Body of pancreas (tissue), 4 donors: ENCODE measurements at regions not wholly inside any gene's neighbourhood (a gene's known extent, or its start where the extent isn't known, plus 50 kb on each side); places are given as distances from the start of the nearest gene placed in this dataset.

Experiments used
- ATAC-seq: fragments of 150-250 bp; one replicate; pipeline ENCODE4 v1.9.1; 2016
- DNase-seq, 4 donors: peaks; one replicate each; pipeline ENCODE4 v3.0.0-alpha.2; 2019
- H3K27ac ChIP-seq, 4 donors: fragments of 200-600 bp; sonication (generic); 1 replicate in 3 of 4; 2 replicates in 1 of 4; pipeline versions ENCODE4 v1.5.1 to v1.6.1; 2016 to 2019; ENCODE audit warnings: mild to moderate bottlenecking in 1 of 4, mixed read lengths in 1 of 4, moderate library complexity in 1 of 4
- H3K27me3 ChIP-seq, 2 donors: fragments of 200-600 bp; sonication (generic); one replicate each; pipeline ENCODE4 v1.6.0; 2016; ENCODE audit warnings: mild to moderate bottlenecking in 1 of 2
- H3K36me3 ChIP-seq, 2 donors: fragments of 200-600 bp; sonication (generic); replicated peaks in 1 of 2; 2 replicates each; pipeline ENCODE4 v1.5.1; 2016; ENCODE audit warnings: low read depth in 2 of 2; ENCODE audit not compliant: insufficient read depth in 1 of 2
- H3K4me1 ChIP-seq: fragments of 200-600 bp; sonication (generic); one replicate; pipeline ENCODE4 v1.6.0; 2016
- H3K4me3 ChIP-seq, 2 donors: fragments of 200-600 bp; sonication (generic); 1 replicate in 1 of 2; 2 replicates in 1 of 2; pipeline ENCODE4 v1.5.1; 2016 to 2019
- H3K9me3 ChIP-seq, 3 donors: fragments of 200-600 bp; sonication (generic); 1 replicate in 2 of 3; 2 replicates in 1 of 3; pipeline ENCODE4 v1.5.1; 2016
- POLR2A ChIP-seq, 3 donors: fragments of 450-650 bp; IDR thresholded peaks; one replicate each; pipeline ENCODE4 v1.6.1; 2016; ENCODE audit warnings: antibody characterized with exemption in 3 of 3, mild to moderate bottlenecking in 2 of 3
- WGBS, 2 donors: methylation state at CpG; one replicate each; pipeline ENCODE4 v1.1.5; 2017; 5-methylcytosine and 5-hydroxymethylcytosine counted together
- intact Hi-C: fragments of 100-400 bp; cut with DNase I; formaldehyde crosslinking; loops from one replicate; pipeline ENCODE4 v1.15.1; 2023
- TF ChIP-seq, protein P1 (sequence below), 7 experiments: fragments of 450-650 bp in 4 of 7; fragments of 200-600 bp in 3 of 7; sonication (generic) in 3 of 7; IDR thresholded peaks; one replicate each; pipeline ENCODE4 v1.5.1; 2016 to 2019; ENCODE audit warnings: antibody characterized with exemption in 7 of 7

DNA sequence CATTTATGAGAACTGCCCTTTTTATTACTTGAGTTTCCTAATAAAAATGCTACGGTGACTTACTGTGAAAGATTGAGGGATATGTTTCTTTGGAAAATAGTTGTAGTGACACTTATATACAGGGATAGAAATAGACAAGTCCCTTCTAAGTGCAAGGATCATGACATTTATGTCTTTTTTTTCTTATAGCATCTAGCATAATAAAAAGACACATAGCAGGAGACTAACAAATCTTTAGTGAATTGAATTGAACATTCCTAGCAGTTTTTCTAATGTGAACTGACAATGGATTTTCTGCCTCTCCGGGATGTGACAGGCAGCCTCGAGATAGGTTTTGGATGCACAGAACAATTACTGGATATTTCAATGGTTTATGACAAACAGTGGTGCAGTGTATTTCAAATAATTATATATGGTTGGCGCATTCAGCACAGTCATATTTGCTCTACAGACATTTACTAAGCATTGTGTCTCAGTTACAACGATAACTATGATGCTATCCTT lies 562.8 kb downstream of the ADCYAP1 start:
- WGBS, 2 donors, result 63 to 73% methylated on average over 5 of the region's 5 CpGs
- intact Hi-C loops, result no loop called here
- H3K4me3 ChIP-seq, result no peak overlapping the region
- TF ChIP-seq POLR2A (IDR thresholded peaks at IDR 0.05), result no peak
- TF ChIP-seq, protein P1, sequence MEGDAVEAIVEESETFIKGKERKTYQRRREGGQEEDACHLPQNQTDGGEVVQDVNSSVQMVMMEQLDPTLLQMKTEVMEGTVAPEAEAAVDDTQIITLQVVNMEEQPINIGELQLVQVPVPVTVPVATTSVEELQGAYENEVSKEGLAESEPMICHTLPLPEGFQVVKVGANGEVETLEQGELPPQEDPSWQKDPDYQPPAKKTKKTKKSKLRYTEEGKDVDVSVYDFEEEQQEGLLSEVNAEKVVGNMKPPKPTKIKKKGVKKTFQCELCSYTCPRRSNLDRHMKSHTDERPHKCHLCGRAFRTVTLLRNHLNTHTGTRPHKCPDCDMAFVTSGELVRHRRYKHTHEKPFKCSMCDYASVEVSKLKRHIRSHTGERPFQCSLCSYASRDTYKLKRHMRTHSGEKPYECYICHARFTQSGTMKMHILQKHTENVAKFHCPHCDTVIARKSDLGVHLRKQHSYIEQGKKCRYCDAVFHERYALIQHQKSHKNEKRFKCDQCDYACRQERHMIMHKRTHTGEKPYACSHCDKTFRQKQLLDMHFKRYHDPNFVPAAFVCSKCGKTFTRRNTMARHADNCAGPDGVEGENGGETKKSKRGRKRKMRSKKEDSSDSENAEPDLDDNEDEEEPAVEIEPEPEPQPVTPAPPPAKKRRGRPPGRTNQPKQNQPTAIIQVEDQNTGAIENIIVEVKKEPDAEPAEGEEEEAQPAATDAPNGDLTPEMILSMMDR (IDR thresholded peaks at IDR 0.05), result no peak
- no peak for ATAC-seq
- H3K36me3 ChIP-seq, result no peaks in the 10 kb centered on the region
- no peaks in the 10 kb centered on the region for H3K27me3 ChIP-seq
- no peak for DNase-seq
- no peaks in the 10 kb centered on the region for H3K4me1 ChIP-seq
- H3K27ac ChIP-seq, result no peak overlapping the region
- H3K9me3 ChIP-seq, result no peaks in the 10 kb centered on the region

DNA sequence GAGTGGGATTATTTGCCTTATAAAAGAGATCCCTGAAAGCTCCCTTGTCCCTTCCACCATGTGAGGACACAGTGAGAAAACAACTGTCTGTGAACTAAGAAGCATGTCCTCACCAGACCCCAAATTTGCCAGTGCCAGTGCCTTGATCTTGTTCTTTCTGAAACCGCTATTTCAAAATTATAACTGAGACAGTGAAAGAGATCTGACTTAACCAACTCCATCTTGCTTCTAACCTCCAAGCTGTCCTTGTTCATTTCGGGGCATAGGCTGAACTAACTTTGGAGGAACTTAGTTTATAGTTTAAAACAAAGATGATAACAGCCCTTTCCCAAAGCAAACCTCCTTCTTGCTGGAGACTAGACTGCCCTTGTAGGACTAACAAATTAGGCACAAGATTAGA lies 563.9 kb downstream of the ADCYAP1 start:
- no peaks in the 10 kb centered on the region for H3K4me1 ChIP-seq
- no peak overlapping the region for H3K4me3 ChIP-seq
- no peak overlapping the region for H3K27ac ChIP-seq
- DNase-seq, result no peak
- H3K36me3 ChIP-seq, result no peaks in the 10 kb centered on the region
- intact Hi-C loops, result no loop called here
- TF ChIP-seq POLR2A (IDR thresholded peaks at IDR 0.05), result no peak
- H3K9me3 ChIP-seq, result no peaks in the 10 kb centered on the region
- ATAC-seq, result no peak
- no peaks in the 10 kb centered on the region for H3K27me3 ChIP-seq
- WGBS, 2 donors, result 70 to 74% methylated on average over 2 of the region's 2 CpGs

DNA sequence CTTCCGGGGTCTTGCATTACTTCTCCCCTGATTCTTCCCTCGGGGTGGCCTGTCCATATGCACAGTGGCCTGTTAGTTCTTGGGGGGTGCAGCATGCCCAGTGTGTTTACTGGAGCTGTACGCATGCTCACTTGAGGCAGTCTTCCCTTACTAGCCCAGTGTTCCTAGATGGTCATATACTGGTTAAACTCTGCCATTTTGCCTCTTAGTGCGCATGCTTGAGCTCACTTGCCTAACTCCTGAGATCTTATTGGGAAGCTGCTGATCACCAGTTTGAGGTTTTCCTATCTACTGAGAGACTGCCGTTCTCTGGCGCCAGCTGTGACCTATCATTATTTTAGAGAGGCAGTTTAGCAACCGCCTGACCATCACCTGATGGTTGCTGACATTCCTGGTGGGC lies 571.2 kb downstream of the ADCYAP1 start:
- TF ChIP-seq, protein P1 (IDR thresholded peaks at IDR 0.05), result no peak
- TF ChIP-seq POLR2A (IDR thresholded peaks at IDR 0.05), result no peak
- no peaks in the 10 kb centered on the region for H3K4me1 ChIP-seq
- no peaks in the 10 kb centered on the region for H3K36me3 ChIP-seq
- H3K27ac ChIP-seq, result no peak overlapping the region
- DNase-seq, result no peak
- intact Hi-C loops, result no loop called here
- 84% methylated on average over 7 of the region's 7 CpGs for WGBS, 2 donors
- no peaks in the 10 kb centered on the region for H3K27me3 ChIP-seq
- H3K4me3 ChIP-seq, result no peak overlapping the region
- no peaks in the 10 kb centered on the region for H3K9me3 ChIP-seq
- no peak for ATAC-seq

- ATAC-seq, result no peak
- 14 to 21% methylated on average over 2 of the region's 2 CpGs for WGBS, 2 donors
- no peak for DNase-seq
- Histone ChIP-seq H3K36me3 (no peaks in the 10 kb centered on the region), H3K9me3 (no peaks in the 10 kb centered on the region), H3K4me1 (no peaks in the 10 kb centered on the region), H3K27me3 (no peaks in the 10 kb centered on the region), H3K27ac (no peak overlapping the region), H3K4me3 (no peak overlapping the region)
- intact Hi-C loops, result no loop called here
- TF ChIP-seq, protein P1 (IDR thresholded peaks at IDR 0.05), result no peak
- TF ChIP-seq POLR2A (IDR thresholded peaks at IDR 0.05), result no peak
These were observed 575.6 kb downstream of the ADCYAP1 start for GRCh38 chr18:1480309-1480708.

GRCh38 chr18:1481577-1481976 lies 576.9 kb downstream of the ADCYAP1 start:
- intact Hi-C loops, result no loop called here
- Histone ChIP-seq H3K9me3 (no peaks in the 10 kb centered on the region), H3K27ac (no peak overlapping the region), H3K36me3 (no peaks in the 10 kb centered on the region), H3K4me1 (no peaks in the 10 kb centered on the region), H3K4me3 (no peak overlapping the region), H3K27me3 (no peaks in the 10 kb centered on the region)
- ATAC-seq, result no peak
- 61 to 63% methylated on average over 1 of the region's 1 CpG for WGBS, 2 donors
- TF ChIP-seq POLR2A (IDR thresholded peaks at IDR 0.05), result no peak
- TF ChIP-seq, protein P1 (IDR thresholded peaks at IDR 0.05), result no peak
- no peak for DNase-seq
